Activated T-cell treated with anti-CD3 and anti-CD28 coated beads for 4 hours (primary cell): ENCODE measurements at regions not wholly inside any gene's neighbourhood (a gene's known extent, or its start where the extent isn't known, plus 50 kb on each side); places are given as distances from the start of the nearest gene placed in this dataset.

Experiments used
- DNase-seq: peaks from one replicate; pipeline ENCODE4 v3.0.0-alpha.2; 2020

DNA sequence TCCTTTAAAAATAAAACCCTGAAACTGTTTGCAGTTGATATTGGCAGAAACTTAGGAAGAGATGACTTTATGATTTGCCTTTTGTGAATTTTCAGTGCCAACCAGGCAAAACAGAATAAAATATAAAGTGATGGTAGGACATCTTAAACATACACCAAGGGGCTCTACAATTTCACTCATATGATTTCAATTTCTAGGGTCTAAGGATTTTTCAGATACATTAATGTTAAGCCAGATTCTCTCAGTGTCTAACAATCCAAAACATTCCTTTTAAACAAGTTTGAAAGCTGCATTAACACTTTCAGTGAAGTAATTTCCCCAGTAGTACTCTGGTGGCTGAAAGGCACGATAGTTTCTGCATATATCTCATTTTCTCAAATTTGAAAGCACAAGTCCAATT is 1262.0 kb upstream of the ADGRL3 start:
- DNase-seq, result no peak

GRCh38 chr4:59945277-59945676 is 1254.8 kb upstream of the ADGRL3 start:
- DNase-seq, result no peak

DNA sequence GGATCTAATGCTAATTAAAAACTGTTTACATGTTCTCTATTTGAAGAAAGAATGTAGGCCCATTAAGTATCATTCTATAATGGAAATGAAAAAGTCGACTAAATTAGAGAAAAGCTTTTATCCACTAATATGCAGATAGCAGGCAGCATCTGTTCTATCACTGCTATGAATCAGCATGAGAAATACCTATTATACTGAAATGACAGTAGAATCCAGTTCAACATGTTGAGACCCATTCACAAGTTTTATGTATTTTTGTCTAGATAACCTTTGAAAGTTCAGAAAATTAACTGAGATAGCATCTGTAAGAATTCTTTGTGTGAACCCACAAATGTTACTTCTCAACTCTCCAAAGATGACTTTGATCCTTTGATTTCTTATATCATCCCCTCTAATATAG is 1254.4 kb upstream of the ADGRL3 start:
- DNase-seq, result no peak

DNA sequence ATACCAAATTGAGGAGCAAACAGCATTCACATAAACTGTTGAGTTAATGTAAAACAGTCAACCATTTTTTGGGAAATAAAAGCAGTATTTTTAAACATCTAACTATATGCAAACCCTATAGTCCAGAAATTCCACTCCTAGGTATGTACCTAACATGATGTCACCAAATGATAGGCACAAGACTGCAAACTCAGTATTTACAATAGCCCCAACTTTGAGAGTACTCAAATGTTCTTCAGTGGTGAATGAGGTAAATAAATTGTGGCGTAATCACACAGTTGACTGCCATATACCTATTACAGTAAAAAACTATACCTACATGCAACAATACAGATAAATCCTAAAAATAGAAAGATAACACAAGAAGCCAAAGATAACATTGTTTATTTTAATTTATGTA is 1243.8 kb upstream of the ADGRL3 start:
- no peak for DNase-seq

- DNase-seq, result no peak
Observed at GRCh38 chr4:59960143-59960542, 1240.0 kb upstream of the ADGRL3 start.

GRCh38 chr4:59966758-59967157 is 1233.4 kb upstream of the ADGRL3 start:
- DNase-seq, result no peak

- DNase-seq, result no peak
Observed at GRCh38 chr4:59968796-59969195, 1231.3 kb upstream of the ADGRL3 start.

- no peak for DNase-seq
Observed at GRCh38 chr4:59969909-59970308, 1230.2 kb upstream of the ADGRL3 start.

DNA sequence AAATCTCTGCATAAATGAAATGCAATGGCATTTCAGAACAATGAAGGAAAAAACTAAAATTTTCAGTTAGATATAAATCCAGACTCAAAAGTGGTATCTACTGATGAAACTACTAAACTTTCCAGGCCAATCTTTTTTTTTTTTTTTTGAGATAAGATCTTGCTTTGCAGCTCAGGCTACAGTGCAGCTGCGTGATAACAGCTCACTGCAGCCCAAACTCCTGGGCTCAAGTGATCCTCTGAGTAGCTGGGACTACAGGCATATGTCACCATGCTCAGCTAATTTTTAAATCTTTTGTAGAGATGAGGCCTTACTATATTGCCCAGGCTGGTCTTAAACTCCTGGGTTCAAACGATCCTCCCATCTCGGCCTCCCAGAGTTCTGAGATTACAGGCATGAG is 1228.2 kb upstream of the ADGRL3 start:
- no peak for DNase-seq

- no peak for DNase-seq
Observed at GRCh38 chr4:59973492-59973891, 1226.6 kb upstream of the ADGRL3 start.

DNA sequence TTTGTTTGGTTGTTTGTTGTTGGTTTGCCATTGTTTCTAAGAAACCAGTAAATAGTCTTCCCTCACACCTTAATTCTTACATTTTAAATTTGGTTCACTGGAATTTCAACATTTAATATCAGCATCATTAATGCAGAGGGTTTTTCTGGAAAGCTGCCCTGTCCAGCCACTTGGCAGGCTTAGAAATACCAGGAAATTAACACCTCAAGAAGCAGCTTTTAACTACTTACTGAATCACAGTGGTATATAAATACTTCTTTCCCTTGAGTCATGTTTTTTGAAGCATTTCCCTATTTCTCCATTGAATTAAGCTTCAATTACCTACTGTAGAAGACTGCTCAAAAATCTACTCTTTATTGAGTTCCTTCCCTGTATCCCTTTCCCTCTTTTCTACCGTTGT is 1221.1 kb upstream of the ADGRL3 start:
- no peak for DNase-seq

DNA sequence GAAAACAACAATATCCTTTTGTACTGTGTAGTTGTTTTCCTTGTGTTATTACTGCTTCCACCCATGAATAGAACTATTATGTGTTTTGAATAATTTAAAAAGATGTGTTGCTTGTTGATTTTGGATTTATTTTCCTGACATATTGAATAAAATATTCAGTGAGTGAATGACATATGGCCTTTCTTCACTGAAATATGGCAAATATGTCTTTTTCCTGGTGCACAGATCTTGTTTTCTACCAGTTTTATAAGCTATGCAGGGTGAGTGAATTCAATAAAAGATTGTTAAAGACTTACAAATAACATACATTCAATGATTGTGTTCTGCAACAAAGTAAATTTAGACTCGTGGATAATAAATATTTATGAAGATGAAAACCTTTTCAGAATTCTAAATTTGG is 1216.3 kb upstream of the ADGRL3 start:
- DNase-seq, result no peak

- no peak for DNase-seq
Observed at GRCh38 chr4:59987289-59987688, 1212.8 kb upstream of the ADGRL3 start.

DNA sequence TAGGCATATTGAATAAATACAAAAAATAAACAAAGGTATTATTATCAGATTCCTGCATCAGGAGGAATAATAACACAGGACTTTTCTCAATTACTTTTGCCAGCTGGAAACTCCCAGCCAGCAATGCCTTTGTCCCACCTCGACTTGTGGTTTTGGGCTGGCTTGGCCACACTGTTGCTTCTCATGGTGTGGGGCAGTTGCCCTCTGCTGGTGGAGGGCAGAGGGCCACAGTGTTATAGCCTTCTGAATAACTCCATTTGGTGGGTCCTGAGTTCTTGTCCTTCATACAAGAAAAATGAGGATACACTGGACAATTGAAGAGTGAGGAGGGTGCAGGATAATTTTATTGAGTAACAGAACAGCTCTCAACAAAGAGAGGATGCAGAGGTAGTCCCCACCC is 1206.0 kb upstream of the ADGRL3 start:
- no peak for DNase-seq

DNA sequence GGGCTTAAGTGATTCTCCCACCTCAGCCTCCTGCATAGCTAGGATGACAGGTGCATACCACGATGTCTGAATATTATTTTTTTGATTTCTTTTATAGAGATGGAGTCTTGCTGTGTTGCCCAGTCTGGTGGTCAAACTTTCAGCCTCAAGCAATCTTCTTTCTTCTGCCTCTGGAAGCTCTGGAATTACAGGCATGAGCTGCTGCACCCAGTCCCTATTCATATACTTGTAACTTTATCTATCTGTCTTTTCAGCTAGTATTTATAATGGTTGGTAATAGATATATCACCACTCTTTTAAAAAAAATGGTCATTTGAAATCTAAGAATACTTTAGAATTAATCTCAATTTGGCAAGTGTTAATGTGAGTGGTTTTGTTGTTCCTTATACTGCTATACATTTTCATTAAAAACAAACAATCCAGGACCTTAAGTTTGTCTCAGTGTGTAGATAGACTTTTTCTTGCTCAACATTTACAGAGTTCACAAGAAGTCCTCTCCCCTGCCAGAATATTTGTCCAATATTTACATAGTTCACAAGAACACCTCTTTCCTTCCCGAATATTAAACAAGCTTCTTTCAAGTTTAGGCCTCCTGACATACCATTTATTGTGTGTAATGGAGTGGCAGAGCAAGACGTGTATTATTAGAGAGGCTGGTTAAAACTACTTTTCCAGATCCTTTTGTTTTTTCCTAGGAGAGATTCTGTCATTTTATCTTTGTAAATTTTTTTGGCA is 1197.4 kb upstream of the ADGRL3 start:
- DNase-seq, result no peak

DNA sequence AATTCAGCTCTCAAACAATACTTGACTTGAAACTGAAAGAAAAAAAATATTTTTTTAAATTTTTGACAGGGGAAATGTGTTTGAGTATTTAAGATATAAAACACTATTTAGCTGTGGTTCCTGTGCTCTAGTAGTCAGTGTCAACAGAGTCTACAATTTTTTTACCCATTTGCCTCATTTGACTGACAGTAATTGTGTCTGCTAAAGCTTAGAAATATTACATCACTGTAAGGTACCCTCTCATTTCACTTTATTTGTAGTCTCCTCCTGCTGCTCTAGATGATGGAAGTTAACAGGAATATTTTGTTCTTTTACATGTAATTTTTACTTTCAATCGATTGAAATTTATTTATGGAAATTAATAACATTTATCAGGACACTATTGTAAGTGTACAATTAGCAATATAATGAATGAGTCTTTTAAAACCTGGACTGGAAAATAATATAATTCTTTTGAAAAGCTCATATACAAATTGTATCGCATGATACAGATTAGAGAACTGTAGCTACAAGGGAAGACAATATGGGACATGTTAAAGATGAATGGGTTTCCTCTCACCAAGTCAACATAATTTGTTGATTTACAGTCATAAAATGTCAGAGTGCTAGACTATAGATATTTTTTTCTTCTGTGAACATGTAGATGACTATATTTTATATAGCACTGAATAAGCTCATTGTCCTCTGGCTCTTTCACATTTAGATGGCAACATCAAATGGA is 1186.5 kb upstream of the ADGRL3 start:
- DNase-seq, result no peak

- DNase-seq, result no peak
Observed at GRCh38 chr4:60016971-60017370, 1183.2 kb upstream of the ADGRL3 start.

GRCh38 chr4:60019180-60019579 is 1180.9 kb upstream of the ADGRL3 start:
- no peak for DNase-seq

- DNase-seq, result no peak
Observed at GRCh38 chr4:60019946-60020345, 1180.2 kb upstream of the ADGRL3 start.

- DNase-seq, result no peak
Observed at GRCh38 chr4:60020389-60020788, 1179.7 kb upstream of the ADGRL3 start.

DNA sequence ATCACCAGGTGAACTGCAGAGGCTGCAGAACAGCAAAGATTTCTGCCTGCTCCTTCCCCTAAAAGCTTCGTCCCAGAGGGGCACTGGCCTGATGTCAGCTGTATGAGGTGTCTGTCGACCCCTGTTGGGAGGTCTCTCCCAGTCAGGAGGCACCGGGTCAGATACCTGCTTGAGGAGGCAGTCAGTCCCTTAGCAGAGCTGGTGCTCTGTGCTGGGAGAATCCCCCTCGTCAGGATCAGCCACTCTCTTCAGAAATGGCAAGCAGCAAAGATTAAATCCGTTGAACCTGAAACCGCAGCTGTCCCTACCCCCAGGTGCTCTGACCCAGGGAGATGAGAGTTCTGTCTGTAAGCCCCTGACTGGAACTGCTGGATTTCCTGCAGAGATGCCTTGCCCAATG is 1166.3 kb upstream of the ADGRL3 start:
- DNase-seq, result no peak

GRCh38 chr4:60034361-60034760 is 1165.8 kb upstream of the ADGRL3 start:
- no peak for DNase-seq

GRCh38 chr4:60039908-60040307 is 1160.2 kb upstream of the ADGRL3 start:
- no peak for DNase-seq

DNA sequence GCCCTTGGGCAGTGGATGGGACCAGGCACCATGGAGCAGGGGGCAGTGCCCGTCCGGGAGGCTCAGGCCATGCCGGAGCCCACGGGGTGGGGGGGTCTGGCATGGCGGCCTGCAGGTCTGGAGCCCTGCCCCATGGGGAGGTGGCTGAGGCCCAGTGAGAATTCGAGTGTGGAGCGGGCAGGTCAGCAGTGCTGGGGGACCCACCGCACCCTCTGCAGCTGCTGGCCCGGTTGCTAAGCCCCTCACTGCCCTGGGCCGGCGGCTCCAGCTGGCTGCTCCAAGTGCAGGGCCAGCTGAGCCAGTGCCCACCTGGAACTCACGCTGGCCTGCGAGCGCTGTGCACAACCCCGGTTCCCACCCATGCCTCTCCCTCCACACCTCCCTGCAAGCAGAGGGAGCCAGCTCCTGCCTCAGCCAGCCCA is 1157.9 kb upstream of the ADGRL3 start:
- no peak for DNase-seq

DNA sequence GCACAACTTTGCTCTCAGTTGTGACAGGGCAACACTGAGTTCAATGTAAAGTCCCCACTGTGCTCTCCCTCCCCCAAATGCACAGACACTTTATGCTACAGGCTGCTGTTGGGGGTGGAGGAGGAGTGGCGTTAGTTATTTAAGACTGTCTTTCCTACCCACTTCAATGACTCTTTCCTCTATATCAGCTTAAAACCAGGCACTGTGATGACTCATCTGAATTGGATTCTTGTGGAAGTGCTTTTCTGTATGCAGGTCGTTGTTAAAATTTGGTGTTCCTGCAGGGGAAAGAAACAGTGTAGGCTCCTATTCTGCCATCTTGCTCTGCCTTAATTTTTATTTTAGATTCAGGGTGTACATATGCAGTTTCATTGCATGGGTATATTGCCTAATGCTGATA is 1157.2 kb upstream of the ADGRL3 start:
- no peak for DNase-seq
